Stimulated activated CD4-positive, alpha-beta T cell treated with anti-CD3 and anti-CD28 coated beads, Interleukin-1b, Interleukin-23, amount 100 ng/mL, for 4 hours (primary cell): ENCODE measurements at regions not wholly inside any gene's neighbourhood (a gene's known extent, or its start where the extent isn't known, plus 50 kb on each side); places are given as distances from the start of the nearest gene placed in this dataset.

Source experiments
- DNase-seq, 2 donors: peaks; one replicate each; pipeline ENCODE4 v3.0.0-alpha.2; 2020; ENCODE audit warnings: low read depth in 2 of 2

- DNase-seq, result no peak
These were observed 284.7 kb upstream of the ROPN1 start for GRCh38 chr3:124276539-124277143.

- no peak for DNase-seq
These were observed 285.4 kb upstream of the ROPN1 start for GRCh38 chr3:124277144-124277890.

- DNase-seq, result no peak
These were observed 289.8 kb upstream of the ROPN1 start for GRCh38 chr3:124281453-124282316.

- DNase-seq, result no peak
These were observed 291.1 kb upstream of the ROPN1 start for GRCh38 chr3:124282751-124283651.

GRCh38 chr3:124283652-124284023 is 291.7 kb upstream of the ROPN1 start:
- no peak for DNase-seq

- no peak for DNase-seq
These were observed 297.1 kb upstream of the ROPN1 start for GRCh38 chr3:124288996-124289395.

- DNase-seq, result no peak
These were observed 299.1 kb upstream of the ROPN1 start for GRCh38 chr3:124291008-124291407.

GRCh38 chr3:124292329-124292728 is 300.4 kb upstream of the ROPN1 start:
- no peak for DNase-seq

- no peak for DNase-seq
These were observed 301.7 kb upstream of the ROPN1 start for GRCh38 chr3:124293584-124293983.

- no peak for DNase-seq
These were observed 303.4 kb upstream of the ROPN1 start for GRCh38 chr3:124295362-124295761.

- DNase-seq, result no peak
These were observed 304.5 kb upstream of the ROPN1 start for GRCh38 chr3:124296406-124296805.

GRCh38 chr3:124297062-124297980 is 305.4 kb upstream of the ROPN1 start:
- no peak for DNase-seq

- no peak for DNase-seq
These were observed 306.4 kb upstream of the ROPN1 start for GRCh38 chr3:124298301-124298700.

- DNase-seq, result no peak
These were observed 307.0 kb upstream of the ROPN1 start for GRCh38 chr3:124298951-124299350.

GRCh38 chr3:124299831-124300230 is 307.9 kb upstream of the ROPN1 start:
- DNase-seq, result no peak

- DNase-seq, result no peak
These were observed 308.5 kb upstream of the ROPN1 start for GRCh38 chr3:124300416-124300815.

- no peak for DNase-seq
These were observed 311.5 kb upstream of the ROPN1 start for GRCh38 chr3:124303305-124303910.

GRCh38 chr3:124306665-124307064 is 314.7 kb upstream of the ROPN1 start:
- no peak for DNase-seq

- no peak for DNase-seq
These were observed 321.7 kb upstream of the ROPN1 start for GRCh38 chr3:124313621-124314020.
